ENCODE measurements at regions not wholly inside any gene's neighbourhood (a gene's known extent, or its start where the extent isn't known, plus 50 kb on each side); places are given as distances from the start of the nearest gene placed in this dataset.

DNA sequence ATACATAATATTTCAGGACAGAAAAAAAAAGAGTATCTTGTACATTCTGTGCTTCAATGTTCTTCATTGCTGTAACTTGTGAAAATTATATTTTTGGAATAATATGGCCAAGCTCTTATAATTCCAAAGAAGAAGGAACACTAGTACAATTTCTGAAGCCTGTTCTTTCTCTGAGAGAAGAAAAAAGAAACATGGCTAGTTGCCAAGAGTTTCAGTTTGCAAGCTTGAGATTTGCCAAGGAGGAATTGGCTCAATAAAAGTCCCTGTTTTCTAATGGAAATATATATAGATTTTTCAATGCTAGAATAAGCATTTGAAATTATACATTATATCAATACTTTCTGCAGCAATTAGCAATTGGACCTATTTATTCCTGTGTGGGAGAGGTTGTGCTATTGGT, 285.2 kb upstream of the NEGR1 start:
- Histone ChIP-seq H3K4me3 (ENCODE audit: low read depth, low read length) (no peak overlapping the region), H3K9me3 (no peaks in the 10 kb centered on the region), H3K4me1 (no peaks in the 10 kb centered on the region), H3K27me3 (replicated peaks; ENCODE audit: control insufficient read depth, insufficient read depth, low read length) (no peaks in the 10 kb centered on the region), H3K36me3 (ENCODE audit: control insufficient read depth, insufficient read depth, low read length) (no peaks in the 10 kb centered on the region)
- intact Hi-C loops (cut with micrococcal nuclease; ENCODE audit: unreplicated experiment): no loop called here
- H3K4me3 Mint-ChIP-seq (ENCODE audit: unreplicated experiment): no peak overlapping the region
- no peaks in the 10 kb centered on the region for H3K36me3 Mint-ChIP-seq (ENCODE audit: insufficient read depth, unreplicated experiment)
- no peaks in the 10 kb centered on the region for H3K9me3 Mint-ChIP-seq (ENCODE audit: unreplicated experiment)
- no peaks in the 10 kb centered on the region for H3K27me3 Mint-ChIP-seq (ENCODE audit: insufficient read depth, unreplicated experiment)
- no TSS peak for BruUV-seq (replicated peaks)
- CTCF ChIA-PET: no interaction called here
- H3K27ac Mint-ChIP-seq (ENCODE audit: unreplicated experiment): no peak overlapping the region
- no peak for DNase-seq
- TF ChIP-seq, protein P1, sequence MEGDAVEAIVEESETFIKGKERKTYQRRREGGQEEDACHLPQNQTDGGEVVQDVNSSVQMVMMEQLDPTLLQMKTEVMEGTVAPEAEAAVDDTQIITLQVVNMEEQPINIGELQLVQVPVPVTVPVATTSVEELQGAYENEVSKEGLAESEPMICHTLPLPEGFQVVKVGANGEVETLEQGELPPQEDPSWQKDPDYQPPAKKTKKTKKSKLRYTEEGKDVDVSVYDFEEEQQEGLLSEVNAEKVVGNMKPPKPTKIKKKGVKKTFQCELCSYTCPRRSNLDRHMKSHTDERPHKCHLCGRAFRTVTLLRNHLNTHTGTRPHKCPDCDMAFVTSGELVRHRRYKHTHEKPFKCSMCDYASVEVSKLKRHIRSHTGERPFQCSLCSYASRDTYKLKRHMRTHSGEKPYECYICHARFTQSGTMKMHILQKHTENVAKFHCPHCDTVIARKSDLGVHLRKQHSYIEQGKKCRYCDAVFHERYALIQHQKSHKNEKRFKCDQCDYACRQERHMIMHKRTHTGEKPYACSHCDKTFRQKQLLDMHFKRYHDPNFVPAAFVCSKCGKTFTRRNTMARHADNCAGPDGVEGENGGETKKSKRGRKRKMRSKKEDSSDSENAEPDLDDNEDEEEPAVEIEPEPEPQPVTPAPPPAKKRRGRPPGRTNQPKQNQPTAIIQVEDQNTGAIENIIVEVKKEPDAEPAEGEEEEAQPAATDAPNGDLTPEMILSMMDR (IDR thresholded peaks at IDR 0.05; ENCODE audit: insufficient read depth in 1 of 2, low read depth in 1 of 2, low read length in 1 of 2, severe bottlenecking in 1 of 2, unreplicated experiment in 1 of 2): no peak
- H3K4me1 Mint-ChIP-seq (ENCODE audit: low read depth, unreplicated experiment): no peaks in the 10 kb centered on the region
- POLR2A ChIA-PET: no interaction called here

DNA sequence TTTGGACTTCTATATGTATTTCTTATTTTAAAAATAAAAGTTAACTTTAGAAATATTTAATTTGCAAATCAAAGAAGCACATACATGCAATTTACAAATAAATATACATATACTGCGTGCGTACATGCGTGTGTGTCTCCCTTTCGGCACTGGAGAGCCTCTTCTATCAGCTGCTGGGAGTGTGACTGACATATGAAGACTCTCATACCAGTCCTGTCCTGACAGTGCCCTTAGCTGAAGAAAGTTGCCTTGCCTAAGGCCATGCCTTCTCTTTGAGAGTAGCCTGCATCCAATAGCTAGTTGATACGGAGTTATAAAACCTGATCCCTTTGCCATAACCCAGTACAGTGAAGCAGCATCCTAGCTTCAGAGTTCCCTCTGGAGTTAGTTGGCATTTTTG, 282.4 kb upstream of the NEGR1 start:
- Histone ChIP-seq H3K36me3 (ENCODE audit: control insufficient read depth, insufficient read depth, low read length) (no peaks in the 10 kb centered on the region), H3K4me1 (no peaks in the 10 kb centered on the region), H3K4me3 (ENCODE audit: low read depth, low read length) (no peak overlapping the region), H3K9me3 (no peaks in the 10 kb centered on the region), H3K27me3 (replicated peaks; ENCODE audit: control insufficient read depth, insufficient read depth, low read length) (no peaks in the 10 kb centered on the region)
- H3K36me3 Mint-ChIP-seq (ENCODE audit: insufficient read depth, unreplicated experiment): no peaks in the 10 kb centered on the region
- ChIA-PET CTCF (no interaction called here), POLR2A (no interaction called here)
- no peaks in the 10 kb centered on the region for H3K9me3 Mint-ChIP-seq (ENCODE audit: unreplicated experiment)
- no peaks in the 10 kb centered on the region for H3K27me3 Mint-ChIP-seq (ENCODE audit: insufficient read depth, unreplicated experiment)
- H3K27ac Mint-ChIP-seq (ENCODE audit: unreplicated experiment): no peak overlapping the region
- TF ChIP-seq, protein P1 (IDR thresholded peaks at IDR 0.05; ENCODE audit: insufficient read depth in 1 of 2, low read depth in 1 of 2, low read length in 1 of 2, severe bottlenecking in 1 of 2, unreplicated experiment in 1 of 2): no peak
- no peaks in the 10 kb centered on the region for H3K4me1 Mint-ChIP-seq (ENCODE audit: low read depth, unreplicated experiment)
- no peak for DNase-seq
- H3K4me3 Mint-ChIP-seq (ENCODE audit: unreplicated experiment): no peak overlapping the region
- BruUV-seq (replicated peaks): no TSS peak
- intact Hi-C loops (cut with micrococcal nuclease; ENCODE audit: unreplicated experiment): no loop called here

DNA sequence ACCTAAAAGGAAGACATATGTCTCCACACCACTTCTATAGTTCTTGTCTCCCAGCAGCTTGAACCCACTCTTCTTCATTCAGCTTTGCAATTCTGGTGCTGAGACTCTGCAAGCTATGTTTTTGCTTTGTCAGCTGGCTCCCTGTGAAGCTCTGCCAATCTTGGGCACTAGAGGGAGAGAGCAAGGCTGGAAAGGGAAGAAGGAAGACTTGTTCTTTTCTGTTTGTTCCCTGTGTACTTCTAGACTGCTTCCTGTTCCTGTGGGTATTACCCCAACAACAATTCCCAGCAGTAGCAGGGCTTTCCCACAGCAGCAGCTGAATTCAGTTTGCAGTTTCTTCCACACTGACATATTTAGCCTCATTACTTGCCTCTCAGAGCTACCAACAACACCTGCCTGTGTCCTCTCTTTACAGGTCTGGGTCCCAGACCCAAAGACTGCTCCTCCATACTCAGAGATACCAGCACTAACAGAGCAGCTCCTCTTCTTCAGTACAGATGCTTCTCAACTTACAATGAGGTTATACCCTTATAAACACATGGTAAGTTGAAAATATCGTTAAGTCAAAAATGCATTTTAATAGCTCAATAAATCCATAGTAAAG, 275.2 kb upstream of the NEGR1 start:
- CTCF ChIA-PET: no interaction called here
- POLR2A ChIA-PET: no interaction called here
- no peaks in the 10 kb centered on the region for H3K36me3 ChIP-seq (ENCODE audit: control insufficient read depth, insufficient read depth, low read length)
- no peaks in the 10 kb centered on the region for H3K27me3 Mint-ChIP-seq (ENCODE audit: insufficient read depth, unreplicated experiment)
- H3K27me3 ChIP-seq (replicated peaks; ENCODE audit: control insufficient read depth, insufficient read depth, low read length): no peaks in the 10 kb centered on the region
- no peaks in the 10 kb centered on the region for H3K9me3 Mint-ChIP-seq (ENCODE audit: unreplicated experiment)
- no peaks in the 10 kb centered on the region for H3K9me3 ChIP-seq
- H3K4me1 Mint-ChIP-seq (ENCODE audit: low read depth, unreplicated experiment): no peaks in the 10 kb centered on the region
- H3K4me3 ChIP-seq (ENCODE audit: low read depth, low read length): no peak overlapping the region
- no peaks in the 10 kb centered on the region for H3K36me3 Mint-ChIP-seq (ENCODE audit: insufficient read depth, unreplicated experiment)
- intact Hi-C loops (cut with micrococcal nuclease; ENCODE audit: unreplicated experiment): no loop called here
- TF ChIP-seq, protein P1 (IDR thresholded peaks at IDR 0.05; ENCODE audit: insufficient read depth in 1 of 2, low read depth in 1 of 2, low read length in 1 of 2, severe bottlenecking in 1 of 2, unreplicated experiment in 1 of 2): peak in 1 of 2 experiments; percentile 8
- H3K4me1 ChIP-seq: no peaks in the 10 kb centered on the region
- H3K4me3 Mint-ChIP-seq (ENCODE audit: unreplicated experiment): no peak overlapping the region
- H3K27ac Mint-ChIP-seq (ENCODE audit: unreplicated experiment): no peak overlapping the region
- BruUV-seq (replicated peaks): no TSS peak
- DNase-seq: peak in 1 of 2 experiments; percentile 3
